Non-pigmented ciliary epithelial cell (primary cell): ENCODE measurements at regions not wholly inside any gene's neighbourhood (a gene's known extent, or its start where the extent isn't known, plus 50 kb on each side); places are given as distances from the start of the nearest gene placed in this dataset.
"Not testable (repeated sequence)": the region's sequence is repeated elsewhere in the genome, so short reads cannot be mapped to it uniquely, and the experiment has no call there.

Experiments
- DNase-seq: peaks from one replicate; pipeline ENCODE4 v3.0.0-alpha.2; 2010; ENCODE audit warnings: low read depth

GRCh38 chr5:118604106-118604505 lies 384.2 kb downstream of the DTWD2 start:
- no peak for DNase-seq

DNA sequence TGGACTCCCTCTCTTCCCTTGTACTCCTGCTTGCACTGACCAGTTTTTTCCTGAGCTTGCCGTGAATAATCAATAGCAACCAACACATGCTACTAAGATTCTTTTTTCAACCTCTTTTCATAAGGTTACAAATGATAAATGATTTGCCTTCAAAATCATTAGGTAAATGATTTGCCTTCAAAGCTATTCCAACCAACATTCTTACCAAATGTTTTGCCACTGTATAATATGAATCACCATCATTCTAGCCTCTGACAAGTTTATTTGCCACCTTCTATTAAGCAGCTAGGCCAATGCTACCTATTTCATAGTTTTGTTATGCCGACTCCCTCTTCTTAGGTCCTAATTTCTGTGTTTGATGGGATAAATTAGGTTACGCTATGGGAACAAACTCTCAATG lies 385.1 kb downstream of the DTWD2 start:
- no peak for DNase-seq

DNA sequence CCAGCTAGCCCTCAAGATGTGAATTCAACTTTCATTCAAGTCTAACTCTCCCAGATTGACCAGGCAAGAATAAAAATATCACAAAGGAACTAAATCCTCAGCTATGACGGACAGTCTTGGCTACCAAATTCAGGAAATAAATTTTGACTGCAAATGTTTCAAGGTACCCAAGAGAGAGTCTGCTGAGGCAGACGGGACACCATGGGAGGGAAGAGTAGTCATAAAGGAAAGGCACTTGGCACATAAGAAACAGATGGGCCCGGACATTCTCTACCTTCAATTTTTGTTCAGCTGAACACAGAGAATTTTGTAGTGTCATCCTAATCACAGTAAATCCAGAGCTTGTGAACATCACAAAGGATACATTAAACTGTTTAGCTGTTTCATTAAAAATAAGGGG lies 390.0 kb downstream of the DTWD2 start:
- DNase-seq: no peak

GRCh38 chr5:118597543-118597942 lies 390.8 kb downstream of the DTWD2 start:
- DNase-seq: no peak

- DNase-seq: no peak
These were observed 392.1 kb downstream of the DTWD2 start for GRCh38 chr5:118596255-118596654.

DNA sequence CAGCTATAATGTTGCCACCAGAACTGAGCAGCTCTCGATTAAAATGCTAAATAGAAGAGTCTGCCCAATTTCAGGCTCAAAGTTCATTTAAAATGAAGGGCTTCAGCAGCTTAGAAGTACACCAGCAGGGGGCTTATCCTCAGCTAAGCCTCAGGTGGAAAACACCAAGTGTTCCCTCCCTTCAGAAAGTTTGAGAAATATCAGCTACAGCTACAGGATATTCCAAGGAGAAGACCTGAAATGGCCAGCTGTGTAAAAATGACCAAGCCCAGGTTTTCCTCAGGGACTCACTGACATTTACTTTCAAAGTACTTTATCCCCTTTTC lies 395.4 kb downstream of the DTWD2 start:
- no peak for DNase-seq

- DNase-seq: no peak
These were observed 395.9 kb downstream of the DTWD2 start for GRCh38 chr5:118592229-118593002.

DNA sequence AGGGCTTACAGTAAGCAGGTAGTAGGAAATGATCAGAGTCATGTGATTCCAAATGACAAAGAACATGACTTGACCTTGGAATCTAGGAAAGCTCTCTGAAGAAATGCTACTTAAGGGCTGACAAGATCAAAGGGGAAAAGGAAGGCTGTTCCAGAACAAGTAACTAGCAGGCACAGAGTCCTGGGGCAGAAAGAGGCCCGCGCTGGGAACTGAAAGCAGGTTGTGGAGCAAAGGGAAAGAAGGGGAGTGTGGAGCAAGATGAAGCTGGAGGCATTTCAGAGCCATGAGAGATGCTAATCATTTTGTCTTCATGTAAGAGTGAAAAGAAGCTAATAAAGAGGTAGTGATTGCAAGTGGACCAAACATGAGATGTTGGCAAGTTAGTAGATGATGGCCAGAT lies 397.5 kb downstream of the DTWD2 start:
- no peak for DNase-seq

DNA sequence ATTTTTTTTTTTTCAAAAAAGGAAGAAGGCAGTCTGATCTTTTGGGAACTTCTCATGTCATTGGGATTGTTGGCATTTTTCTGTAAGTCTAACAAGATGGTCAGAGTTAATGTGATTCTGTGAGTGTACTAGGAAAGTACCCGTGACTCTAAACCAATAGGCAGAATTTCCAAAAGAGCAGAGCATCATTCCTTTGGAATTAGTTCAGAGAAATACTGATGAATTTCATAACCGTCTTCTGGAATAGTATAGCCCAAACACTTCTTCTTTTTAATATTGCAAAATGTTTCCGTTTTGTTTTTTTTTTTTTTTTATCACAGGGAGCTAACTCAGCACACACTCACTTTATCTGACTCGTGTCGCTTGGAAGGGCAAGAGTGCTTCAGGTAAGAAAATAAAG lies 407.4 kb downstream of the DTWD2 start:
- DNase-seq: no peak

DNA sequence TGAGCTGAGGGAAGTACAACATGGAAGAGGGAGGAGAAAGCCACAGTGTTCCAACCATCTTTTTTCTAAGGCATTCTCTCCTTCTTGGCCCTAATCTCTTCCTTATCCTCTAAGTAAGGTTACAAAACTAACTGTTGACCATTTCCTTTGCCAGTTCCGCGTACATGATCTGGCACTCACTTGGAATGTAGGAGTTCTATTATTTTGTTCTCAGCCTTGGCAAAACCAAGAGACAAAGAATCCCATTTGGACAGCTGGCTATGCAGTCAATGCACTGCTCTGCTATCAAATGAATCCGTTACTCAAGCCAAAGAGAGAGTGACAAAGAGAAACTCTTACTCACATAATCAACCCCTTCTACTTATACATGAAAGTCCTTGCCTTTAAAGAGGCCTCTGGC lies 410.3 kb downstream of the DTWD2 start:
- no peak for DNase-seq

- no peak for DNase-seq
These were observed 410.7 kb downstream of the DTWD2 start for GRCh38 chr5:118577621-118578020.

DNA sequence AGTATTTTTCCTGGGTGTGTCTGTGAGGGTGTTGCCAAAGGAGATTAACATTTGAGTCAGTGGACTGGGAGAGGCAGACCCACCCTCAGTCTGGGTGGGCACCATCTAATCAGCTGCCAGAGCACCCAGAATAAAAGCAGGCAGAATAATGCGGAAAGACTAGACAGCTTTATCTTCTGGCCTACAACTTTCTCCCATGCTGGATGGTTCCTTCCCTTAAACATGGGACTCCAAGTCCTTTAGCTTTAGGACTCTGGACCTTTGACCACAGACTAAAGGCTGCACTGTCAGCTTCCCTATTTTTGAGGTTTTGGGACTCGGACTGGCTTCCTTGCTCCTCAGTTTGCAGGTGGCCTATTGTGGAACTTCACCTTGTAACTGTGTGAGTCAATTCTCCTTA lies 418.1 kb downstream of the DTWD2 start:
- not testable (repeated sequence) for DNase-seq

- not testable (repeated sequence) for DNase-seq
These were observed 418.8 kb downstream of the DTWD2 start for GRCh38 chr5:118569596-118569995.

- no peak for DNase-seq
These were observed 422.9 kb downstream of the DTWD2 start for GRCh38 chr5:118565335-118565971.

GRCh38 chr5:118561971-118562370 lies 426.4 kb downstream of the DTWD2 start:
- DNase-seq: no peak

GRCh38 chr5:118561235-118561634 lies 427.1 kb downstream of the DTWD2 start:
- no peak for DNase-seq

- no peak for DNase-seq
These were observed 429.5 kb downstream of the DTWD2 start for GRCh38 chr5:118558871-118559270.

GRCh38 chr5:118557251-118557661 lies 431.1 kb downstream of the DTWD2 start:
- no peak for DNase-seq

DNA sequence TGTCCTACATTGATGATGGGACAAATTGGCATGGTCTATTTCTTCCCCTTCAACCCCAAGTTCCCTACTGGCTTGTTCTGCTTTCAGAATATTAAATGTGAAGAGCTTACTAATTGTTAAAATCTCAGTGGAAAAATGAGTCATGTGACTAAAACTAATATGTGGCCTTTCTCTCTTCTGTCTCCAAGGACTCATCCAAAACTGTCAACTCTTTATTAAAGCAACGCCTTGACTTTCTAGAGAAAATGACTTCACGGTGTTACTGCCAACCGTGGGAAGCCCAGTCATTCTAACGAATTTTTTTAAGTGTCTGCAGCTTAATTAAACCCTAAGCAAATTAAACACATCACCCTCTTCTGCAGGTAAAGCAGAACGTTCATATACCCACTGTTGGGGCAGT lies 431.6 kb downstream of the DTWD2 start:
- DNase-seq: no peak

DNA sequence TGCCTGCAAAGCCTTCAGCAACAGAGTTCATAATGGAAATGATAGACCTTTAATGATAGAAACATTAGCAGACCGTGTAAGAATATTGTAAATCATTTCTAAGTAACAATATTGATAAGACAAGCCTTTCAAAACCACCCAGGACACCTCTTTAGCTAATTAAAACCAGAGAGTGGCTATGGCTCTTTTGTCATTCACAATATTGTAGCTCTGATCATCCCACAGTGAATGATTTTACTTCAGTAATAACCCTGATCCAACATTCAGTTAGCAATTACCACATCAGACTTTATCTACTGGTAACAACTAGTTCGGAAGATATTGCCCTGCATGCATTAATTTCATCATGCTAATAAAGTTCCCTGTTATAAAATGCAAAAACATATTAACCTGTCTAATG lies 432.6 kb downstream of the DTWD2 start:
- DNase-seq: no peak

DNA sequence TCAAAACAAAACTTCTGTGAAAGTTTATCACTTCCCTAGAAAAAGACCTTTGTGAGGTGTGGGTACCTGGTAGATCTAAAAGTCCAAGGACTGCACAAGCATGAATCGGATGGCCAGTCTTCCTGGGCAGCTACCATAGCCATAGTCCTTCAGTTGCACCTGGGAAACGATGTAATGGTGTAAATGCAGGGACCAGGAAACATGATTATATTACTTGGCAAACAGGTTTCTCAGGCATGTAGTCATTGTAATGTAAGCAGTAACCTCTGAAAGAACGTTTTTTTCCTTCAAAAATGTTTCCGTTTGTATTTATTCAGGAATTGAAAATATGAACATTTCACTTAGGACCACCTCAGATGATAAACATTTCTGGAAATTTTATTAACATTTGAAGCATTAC lies 433.4 kb downstream of the DTWD2 start:
- no peak for DNase-seq

DNA sequence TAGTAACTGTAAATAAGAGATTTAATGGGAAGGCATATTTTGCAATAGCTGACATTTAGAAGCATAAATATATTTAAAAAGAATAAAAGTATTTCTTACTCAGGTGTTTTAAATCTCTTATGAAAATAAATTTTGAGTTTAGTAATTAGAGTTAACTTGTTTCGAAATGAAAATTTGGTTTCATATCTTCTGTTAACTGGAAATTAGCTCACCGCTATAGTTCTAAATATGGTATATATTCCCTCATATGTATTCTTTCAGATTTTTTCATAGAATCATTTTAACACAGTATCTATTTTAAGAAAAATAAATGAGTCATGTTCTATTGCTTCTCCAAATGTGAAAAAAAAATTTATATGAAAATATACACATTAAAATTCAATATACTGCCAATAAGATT lies 434.1 kb downstream of the DTWD2 start:
- no peak for DNase-seq

- peak; percentile 48 for DNase-seq
These were observed 434.7 kb downstream of the DTWD2 start for GRCh38 chr5:118553662-118554061.

- DNase-seq: no peak
These were observed 435.5 kb downstream of the DTWD2 start for GRCh38 chr5:118552731-118553360.
